Natural killer cell (primary cell): ENCODE measurements at regions not wholly inside any gene's neighbourhood (a gene's known extent, or its start where the extent isn't known, plus 50 kb on each side); places are given as distances from the start of the nearest gene placed in this dataset.

Source experiments
- ATAC-seq, 3 donors: fragments of 150-1000 bp in 2 of 3; fragments of 200-7000 bp in 1 of 3; cut with Tn5 transposase; 1 replicate in 1 of 3; 2 replicates in 2 of 3; pipeline ENCODE4 v1.10.0; 2021; ENCODE audit warnings: mild to moderate bottlenecking in 2 of 3, moderate library complexity in 2 of 3
- DNase-seq, 2 donors: peaks; one replicate each; pipeline versions ENCODE4 v3.0.0 to v3.0.0-alpha.2; 2013 to 2021; ENCODE audit warnings: mixed read lengths in 1 of 2
- H3K27ac ChIP-seq: one replicate; pipeline ENCODE4 v1.5.1; 2013; ENCODE audit warnings: mild to moderate bottlenecking, low read length
- H3K27me3 ChIP-seq: one replicate; pipeline ENCODE4 v1.6.1; 2013; ENCODE audit warnings: low read length; ENCODE audit not compliant: control insufficient read depth, insufficient read depth
- H3K36me3 ChIP-seq: one replicate; pipeline ENCODE4 v1.6.1; 2013; ENCODE audit warnings: low read length; ENCODE audit not compliant: control insufficient read depth, insufficient read depth
- H3K4me1 ChIP-seq: one replicate; pipeline ENCODE4 v1.6.1; 2013; ENCODE audit warnings: low read length; ENCODE audit not compliant: control insufficient read depth, insufficient read depth
- H3K4me3 ChIP-seq: one replicate; pipeline ENCODE4 v1.5.1; 2013; ENCODE audit warnings: low read length
- H3K9me3 ChIP-seq: one replicate; pipeline ENCODE4 v1.6.1; 2013; ENCODE audit warnings: low read length; ENCODE audit not compliant: control insufficient read depth, insufficient read depth
- H3K27ac Mint-ChIP-seq, 2 donors: one replicate each; pipeline ENCODE4 v1.8.0; 2022; ENCODE audit warnings: mild to moderate bottlenecking in 2 of 2, mixed read lengths in 2 of 2, moderate library complexity in 1 of 2
- H3K27me3 Mint-ChIP-seq, 2 donors: one replicate each; pipeline ENCODE4 v1.8.0; 2022; ENCODE audit warnings: low read depth in 2 of 2, mixed read lengths in 2 of 2
- H3K36me3 Mint-ChIP-seq: one replicate; pipeline ENCODE4 v1.8.0; 2022; ENCODE audit warnings: mixed read lengths
- H3K4me1 Mint-ChIP-seq, 2 donors: one replicate each; pipeline ENCODE4 v1.8.0; 2022; ENCODE audit warnings: mixed read lengths in 2 of 2
- H3K4me3 Mint-ChIP-seq: one replicate; pipeline ENCODE4 v1.8.0; 2022; ENCODE audit warnings: mild to moderate bottlenecking, moderate library complexity, mixed read lengths
- H3K9me3 Mint-ChIP-seq, 2 donors: one replicate each; pipeline ENCODE4 v1.8.0; 2022; ENCODE audit warnings: mixed read lengths in 2 of 2
- CTCF ChIP-seq: fragments of 200-600 bp; IDR thresholded peaks from one replicate; pipeline ENCODE4 v1.8.0; 2022; ENCODE audit warnings: antibody characterized with exemption
- WGBS: methylation state at CpG from one replicate; pipeline ENCODE4 v1.1.7; 2013; ENCODE audit warnings: missing lambda C conversion rate; ENCODE audit not compliant: insufficient coverage; 5-methylcytosine and 5-hydroxymethylcytosine counted together
- intact Hi-C: fragments of 100-400 bp; cut with micrococcal nuclease; formaldehyde crosslinking; loops from one replicate; pipeline ENCODE4 v1.14.2; 2022

- Mint-ChIP-seq H3K4me3 (no peak overlapping the region), H3K4me1 (no peaks in the 10 kb centered on the region), H3K27me3 (peaks cover under 1 to 19% of the 10 kb centered on the region in 2 donors), H3K36me3 (no peaks in the 10 kb centered on the region), H3K9me3 (peaks cover 3 to 6% of the 10 kb centered on the region in 2 donors), H3K27ac (no peak overlapping the region)
- no peak overlapping the region for H3K4me3 ChIP-seq
- no peak for TF ChIP-seq CTCF
- no peak overlapping the region for H3K27ac ChIP-seq
- no peak for DNase-seq
- no peaks in the 10 kb centered on the region for H3K4me1 ChIP-seq
- intact Hi-C loops, result no loop called here
- WGBS, result 56% methylated on average over 1 of the region's 3 CpGs
- H3K27me3 ChIP-seq, result no peaks in the 10 kb centered on the region
- no peaks in the 10 kb centered on the region for H3K9me3 ChIP-seq
- ATAC-seq, result no peak
- H3K36me3 ChIP-seq, result no peaks in the 10 kb centered on the region
Measured at GRCh38 chr19:30774252-30774766, 402.1 kb downstream of the ZNF536 start.

DNA sequence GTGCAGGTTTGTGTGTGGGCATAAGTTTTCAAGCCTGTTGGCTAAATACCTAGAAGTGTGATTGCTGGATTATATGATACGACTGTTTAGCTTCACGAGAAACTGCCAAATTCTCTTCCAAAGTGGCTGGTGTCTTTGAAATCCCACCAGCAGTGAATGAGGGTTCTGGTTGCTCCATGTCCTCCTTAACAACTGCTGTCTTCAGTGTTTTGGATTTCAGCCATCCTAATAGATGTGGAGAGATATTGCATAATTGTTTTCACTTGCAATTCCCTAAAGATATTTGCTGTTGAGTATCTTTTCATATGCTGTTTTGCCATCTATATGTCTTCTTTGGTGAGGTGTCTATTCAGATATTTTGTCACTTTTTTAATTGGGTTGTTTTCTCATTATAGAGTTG is 390.5 kb downstream of the ZNF536 start:
- no peak for DNase-seq
- H3K4me3 Mint-ChIP-seq, result no peak overlapping the region
- 94% methylated on average over 2 of the region's 2 CpGs for WGBS
- H3K27me3 ChIP-seq, result no peaks in the 10 kb centered on the region
- H3K4me1 ChIP-seq, result no peaks in the 10 kb centered on the region
- H3K36me3 Mint-ChIP-seq, result no peaks in the 10 kb centered on the region
- no peak overlapping the region for H3K27ac Mint-ChIP-seq
- H3K27ac ChIP-seq, result no peak overlapping the region
- ATAC-seq, result no peak
- no peaks in the 10 kb centered on the region for H3K4me1 Mint-ChIP-seq
- no peak for TF ChIP-seq CTCF
- intact Hi-C loops, result no loop called here
- H3K4me3 ChIP-seq, result no peak overlapping the region
- no peaks in the 10 kb centered on the region for H3K9me3 ChIP-seq
- H3K9me3 Mint-ChIP-seq, result peaks cover 2 to 4% of the 10 kb centered on the region in 2 donors
- H3K27me3 Mint-ChIP-seq, result peaks cover 9 to 15% of the 10 kb centered on the region in 2 donors
- H3K36me3 ChIP-seq, result no peaks in the 10 kb centered on the region

GRCh38 chr19:30760014-30760413 is 387.8 kb downstream of the ZNF536 start:
- Histone ChIP-seq H3K9me3 (no peaks in the 10 kb centered on the region), H3K4me1 (no peaks in the 10 kb centered on the region), H3K36me3 (no peaks in the 10 kb centered on the region), H3K27me3 (no peaks in the 10 kb centered on the region), H3K27ac (no peak overlapping the region), H3K4me3 (no peak overlapping the region)
- ATAC-seq, result no peak
- no peak for DNase-seq
- Mint-ChIP-seq H3K27ac (no peak overlapping the region), H3K4me3 (no peak overlapping the region), H3K27me3 (peaks cover 0 to 3% of the 10 kb centered on the region in 2 donors), H3K36me3 (no peaks in the 10 kb centered on the region), H3K9me3 (no peaks in the 10 kb centered on the region), H3K4me1 (no peaks in the 10 kb centered on the region)
- 96% methylated on average over 6 of the region's 6 CpGs for WGBS
- no peak for TF ChIP-seq CTCF
- intact Hi-C loops, result no loop called here
